GM18511 (cell line): ENCODE measurements at regions not wholly inside any gene's neighbourhood (a gene's known extent, or its start where the extent isn't known, plus 50 kb on each side); places are given as distances from the start of the nearest gene placed in this dataset.
A peak's percentile ranks its signal among the peaks of the same experiment; 100 is the strongest.
"Not testable (repeated sequence)": the region's sequence is repeated elsewhere in the genome, so short reads cannot be mapped to it uniquely, and the experiment has no call there.

Source experiments
- ATAC-seq: cut with Tn5 transposase; IDR thresholded peaks from one replicate; pipeline ENCODE4 v1.9.1; 2021; ENCODE audit warnings: mild to moderate bottlenecking, moderate library complexity; ENCODE audit not compliant: unreplicated experiment

DNA sequence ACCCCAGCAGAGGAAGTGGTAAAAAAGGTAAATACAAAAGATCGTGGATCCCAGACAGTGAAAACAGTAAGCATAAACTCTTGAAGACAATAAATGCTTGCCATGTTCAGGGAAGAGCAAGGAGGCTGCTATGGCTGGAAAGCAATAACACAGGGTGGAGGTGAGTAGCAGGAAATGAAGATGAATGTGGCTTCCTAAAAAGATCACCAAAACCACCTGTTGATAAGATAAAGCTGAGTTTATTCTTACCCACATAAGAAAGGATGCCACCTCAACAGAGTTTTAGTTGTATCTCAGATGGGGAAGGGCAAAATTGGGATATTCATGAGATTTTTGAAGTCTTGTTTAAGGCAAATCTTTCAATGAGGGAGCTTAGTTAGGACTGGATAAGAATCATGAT is 273.3 kb downstream of the MSX2 start:
- no peak for ATAC-seq

DNA sequence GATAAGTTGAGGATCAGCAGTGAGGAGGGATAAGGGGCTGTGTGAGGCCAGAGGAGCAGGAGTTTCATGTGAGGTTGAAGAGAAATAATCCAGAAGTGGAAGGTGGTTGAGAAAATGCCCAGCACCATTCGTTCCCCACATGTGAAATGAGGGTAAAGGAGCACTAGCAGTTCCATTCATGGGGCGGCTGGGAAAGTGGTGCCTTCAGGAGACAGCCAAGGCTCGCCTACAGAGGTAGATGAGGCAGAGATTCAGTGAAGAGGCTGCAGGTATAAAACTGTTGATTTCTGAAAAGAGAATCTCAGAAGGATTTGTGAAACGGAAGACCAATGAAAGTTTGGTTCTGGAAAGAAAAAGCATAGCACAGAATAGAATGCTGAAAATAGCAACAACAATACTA is 272.6 kb downstream of the MSX2 start:
- ATAC-seq: no peak

DNA sequence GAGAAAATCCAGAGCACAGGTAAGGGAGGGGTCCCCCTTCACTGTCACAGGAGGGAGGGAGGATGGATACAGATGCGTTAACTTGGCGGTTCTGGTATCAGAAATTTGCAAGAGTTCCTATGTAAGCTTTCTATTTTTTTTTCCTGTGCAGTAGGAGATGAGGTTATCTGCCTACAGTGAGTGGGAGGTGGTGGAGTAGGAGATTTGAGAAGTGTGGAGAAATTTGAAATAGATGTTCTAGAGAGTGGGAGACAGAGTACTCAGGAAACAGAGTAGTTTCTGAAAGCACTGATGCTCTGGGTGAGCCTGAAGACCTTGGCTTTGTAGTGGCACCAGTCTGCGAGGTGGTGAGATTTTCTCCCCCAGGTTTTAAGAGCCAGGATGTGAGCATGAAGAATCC is 271.4 kb downstream of the MSX2 start:
- no peak for ATAC-seq

DNA sequence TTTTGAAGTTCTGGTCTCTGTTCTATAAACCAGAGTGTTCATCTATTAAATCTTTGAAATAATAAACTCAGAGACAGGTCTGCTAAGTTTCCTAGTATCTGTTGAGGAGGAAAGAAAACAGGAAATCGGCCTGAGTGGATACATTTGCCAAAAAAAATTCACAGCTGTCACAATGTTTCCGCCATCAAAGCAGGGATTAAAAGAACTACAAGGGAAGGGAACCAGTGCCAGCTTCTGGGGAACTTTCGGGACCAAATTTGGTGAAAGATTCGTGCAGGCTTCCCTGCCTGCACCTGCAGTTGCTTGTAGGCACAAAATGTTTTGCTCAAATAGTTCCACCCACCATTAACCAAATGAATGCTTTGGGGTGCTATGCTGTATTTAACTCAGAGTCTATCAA is 267.5 kb downstream of the MSX2 start:
- ATAC-seq: no peak

DNA sequence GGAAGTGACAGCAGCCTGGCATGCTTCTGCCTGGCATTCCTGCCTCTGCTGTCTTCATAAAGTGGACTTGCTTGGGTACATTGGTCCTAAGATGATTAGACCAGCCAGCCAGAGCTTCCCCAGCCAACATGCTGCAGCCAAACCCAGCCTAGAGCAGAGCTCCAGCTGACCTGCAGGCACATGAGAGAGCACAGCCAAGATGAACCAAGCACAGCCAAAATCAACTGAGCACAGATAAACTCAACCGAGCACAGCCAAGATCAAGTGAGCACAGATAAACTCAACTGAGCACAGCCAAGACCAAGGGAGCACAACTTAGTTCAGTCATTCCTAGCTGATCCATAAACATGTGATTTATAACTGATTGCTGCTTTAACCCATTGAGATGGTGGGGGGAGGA is 266.5 kb downstream of the MSX2 start:
- ATAC-seq: no peak

DNA sequence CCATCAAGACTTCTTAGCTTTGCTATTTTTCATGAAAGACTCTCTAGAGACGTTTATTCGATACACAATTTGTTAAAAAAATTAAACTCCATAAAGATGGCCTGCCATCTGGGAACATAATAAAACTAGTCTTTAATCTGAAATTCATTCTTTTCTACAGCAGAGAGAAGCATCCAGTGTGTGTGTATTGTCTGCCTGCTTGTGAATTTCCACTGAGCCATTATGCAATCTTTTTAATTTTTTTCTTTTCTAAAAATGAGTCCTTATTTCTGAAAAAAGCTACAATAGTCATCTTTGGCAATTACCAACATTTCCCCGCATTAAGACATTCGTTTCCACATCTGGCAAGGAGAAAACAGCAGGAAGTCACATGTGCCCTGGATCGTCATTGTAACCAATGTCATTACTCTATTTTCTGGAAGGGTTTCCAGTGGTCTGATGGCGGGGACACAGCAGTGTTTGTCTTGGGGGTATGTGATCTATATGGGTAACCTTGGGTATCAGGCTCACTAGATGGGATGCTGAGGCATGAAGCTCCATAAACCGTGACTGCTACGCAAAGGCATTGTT is 263.1 kb downstream of the MSX2 start:
- no peak for ATAC-seq

DNA sequence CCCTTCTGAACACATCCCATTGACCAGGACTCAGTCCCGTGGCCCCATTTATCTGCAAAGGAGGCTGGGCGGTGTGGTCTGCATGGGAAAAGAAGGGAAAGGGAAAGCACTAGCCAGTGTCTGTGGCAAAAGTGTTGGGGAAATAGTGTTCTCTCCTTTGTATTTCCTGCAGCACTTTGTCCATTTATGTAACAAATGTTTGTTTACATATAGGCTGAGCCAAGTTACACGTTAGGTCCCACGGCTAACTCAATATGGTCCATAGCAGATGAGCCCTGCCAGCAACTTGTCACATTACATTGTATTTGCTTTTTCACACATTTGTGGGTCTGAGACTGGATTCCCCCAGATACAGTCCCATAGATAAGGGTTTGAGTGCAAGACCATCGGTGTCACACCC is 260.5 kb downstream of the MSX2 start:
- no peak for ATAC-seq

DNA sequence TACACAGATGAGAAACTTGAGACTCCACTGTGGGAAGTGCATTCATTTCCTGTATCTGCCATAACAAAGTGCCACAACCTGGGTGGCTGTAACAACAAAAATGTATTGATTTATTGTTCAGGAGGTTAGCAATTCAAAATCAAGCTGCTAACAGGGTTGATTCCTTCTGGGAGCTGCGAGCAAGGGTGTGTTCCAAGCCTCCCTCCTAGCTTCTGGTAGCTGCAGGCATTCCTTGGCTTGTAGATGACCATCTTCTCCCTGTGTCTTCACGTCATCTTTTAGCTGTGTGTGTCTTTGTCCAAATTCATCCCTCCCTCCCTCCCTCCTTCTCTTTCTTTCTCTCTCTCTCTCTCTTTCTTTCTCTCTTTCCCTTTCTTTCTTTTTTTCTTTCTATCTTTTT is 258.1 kb downstream of the MSX2 start:
- no peak for ATAC-seq

DNA sequence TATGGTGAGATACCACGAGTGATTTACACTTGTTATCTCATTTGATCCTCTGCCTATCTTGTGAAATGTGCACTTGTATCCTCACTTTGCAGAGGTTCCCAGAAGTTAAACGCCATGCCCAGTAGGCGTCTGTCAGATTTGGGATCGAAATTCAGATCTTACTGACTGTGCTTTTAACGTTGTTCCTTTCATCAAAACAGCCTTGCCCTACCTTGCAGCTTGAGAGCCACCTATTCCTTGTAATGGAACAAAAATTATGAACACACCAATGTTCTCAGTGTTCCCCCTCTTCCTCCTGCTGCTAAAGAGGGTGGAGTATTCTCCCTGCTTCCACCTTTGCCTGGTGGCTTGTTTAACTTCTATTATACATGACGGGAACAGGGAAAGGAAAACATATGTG is 257.0 kb downstream of the MSX2 start:
- no peak for ATAC-seq

DNA sequence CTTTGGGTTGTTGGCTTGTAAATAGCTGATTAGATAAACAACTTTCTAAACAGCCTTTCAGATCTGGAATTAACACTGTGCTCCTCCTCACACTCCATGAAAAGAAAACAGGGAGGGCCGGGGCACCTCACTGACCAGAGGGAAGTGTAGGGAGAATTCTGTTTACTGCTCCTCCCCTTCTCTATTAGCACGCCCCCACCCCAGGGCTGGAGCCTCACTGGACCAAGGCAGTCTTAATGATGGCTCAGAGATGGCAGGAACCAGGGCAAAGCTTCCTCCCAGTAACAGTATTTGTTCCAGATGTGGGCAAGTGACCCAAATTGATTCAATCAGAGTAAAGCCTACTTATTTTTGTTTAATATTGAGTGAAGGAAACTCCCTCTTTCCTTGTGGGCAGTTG is 256.6 kb downstream of the MSX2 start:
- ATAC-seq: no peak

DNA sequence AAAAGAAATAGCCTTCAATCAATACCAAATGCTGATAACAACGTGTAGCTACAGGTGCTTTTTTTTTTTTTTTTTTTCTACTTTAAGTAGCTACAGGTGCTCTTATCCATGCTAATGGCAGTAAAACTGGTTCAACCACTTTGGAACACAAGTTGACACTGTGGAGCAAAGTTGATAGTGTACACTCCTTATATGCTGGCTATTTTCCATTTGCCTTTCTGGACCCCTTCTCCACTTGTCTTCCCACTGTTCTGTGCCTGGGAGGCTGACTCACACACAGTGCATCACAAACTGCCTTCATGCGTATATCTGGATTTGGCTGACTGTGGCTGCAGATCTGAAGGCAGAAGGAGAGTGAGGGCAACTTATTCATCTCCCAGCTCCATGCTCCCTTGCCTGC is 247.9 kb downstream of the MSX2 start:
- ATAC-seq: no peak

DNA sequence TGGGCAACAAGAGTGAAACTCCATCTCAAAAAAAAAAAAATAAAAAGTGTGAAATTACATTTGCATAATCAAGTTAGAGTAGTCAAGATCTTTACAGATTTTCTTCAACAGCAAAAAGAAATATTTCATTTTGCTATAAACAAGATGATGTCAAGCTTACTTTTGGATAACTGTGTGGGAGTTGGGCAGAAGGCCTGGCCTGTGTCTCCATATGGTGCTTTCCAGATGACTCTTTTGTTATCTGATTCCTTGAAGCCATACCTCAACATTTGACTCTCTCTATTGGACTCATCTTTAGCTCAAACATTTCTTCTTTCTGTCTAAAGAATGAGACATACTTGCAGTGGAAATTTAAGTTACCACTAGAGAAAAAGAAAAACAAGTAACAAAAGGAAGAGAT is 246.8 kb downstream of the MSX2 start:
- no peak for ATAC-seq

DNA sequence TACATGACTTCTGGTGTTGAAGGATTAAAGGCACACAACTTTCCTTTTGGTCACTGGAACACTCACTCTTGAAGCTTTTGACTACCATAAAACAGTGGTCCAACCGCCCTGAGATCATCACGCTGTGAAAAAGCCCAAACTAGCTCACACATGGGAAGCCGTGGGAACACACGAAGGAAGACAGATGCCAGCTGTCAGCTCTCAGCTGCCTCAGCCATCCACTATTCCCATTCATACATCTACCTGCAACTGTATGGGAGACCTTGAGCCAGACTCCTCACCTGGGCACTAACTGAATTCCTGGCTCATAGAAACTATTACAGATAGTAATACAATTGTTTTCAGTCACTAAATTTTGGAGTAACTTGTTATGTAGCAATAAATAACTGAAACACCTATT is 246.1 kb downstream of the MSX2 start:
- no peak for ATAC-seq

DNA sequence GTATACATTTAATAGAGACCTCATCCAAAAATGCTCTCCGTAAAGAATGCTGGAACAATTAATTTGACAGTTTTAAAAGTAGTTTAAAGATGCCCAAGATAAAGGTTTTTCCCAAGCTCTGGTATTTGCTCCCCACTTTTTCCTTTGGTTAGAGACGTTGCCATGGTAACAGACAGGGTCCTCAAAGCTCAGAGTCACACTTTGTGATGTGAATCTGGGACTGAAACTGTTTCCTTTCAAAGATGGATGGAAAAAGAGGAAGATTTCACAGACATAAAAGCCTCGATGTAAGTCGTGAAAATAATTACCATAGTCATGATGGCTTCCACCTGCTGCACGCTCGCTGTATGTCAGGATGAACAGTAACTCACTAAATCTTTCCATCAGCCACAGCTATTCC is 229.5 kb downstream of the MSX2 start:
- ATAC-seq: no peak

DNA sequence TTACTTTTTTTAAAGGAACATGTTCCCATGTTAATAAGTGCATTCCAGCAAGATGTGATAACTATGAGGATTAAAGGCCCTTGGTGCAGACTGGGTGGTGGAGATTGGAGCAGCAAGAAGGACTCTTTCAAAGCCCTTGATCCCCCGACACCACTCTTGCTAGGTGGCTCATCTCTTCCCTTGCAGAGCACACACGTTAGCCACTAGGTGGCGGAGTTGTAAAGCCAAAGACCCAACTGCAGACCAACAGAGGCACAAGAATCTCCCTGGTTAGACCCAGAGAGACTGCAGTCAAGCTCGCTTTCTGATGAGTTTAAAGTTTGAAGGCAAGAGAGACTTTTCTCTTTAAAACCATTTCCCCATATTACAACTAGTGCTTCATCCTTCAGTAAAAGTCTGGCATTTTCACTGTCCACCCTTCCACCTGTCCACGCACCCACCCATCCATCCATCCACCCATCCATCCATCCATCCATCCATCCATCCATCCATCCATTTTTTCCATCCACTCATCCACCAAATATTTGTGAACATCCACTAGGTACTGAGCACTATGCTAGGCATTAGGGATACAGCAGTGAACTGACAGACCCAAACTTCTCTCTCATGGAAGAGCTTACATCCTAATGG is 226.9 kb downstream of the MSX2 start:
- peak; percentile 85 for ATAC-seq

DNA sequence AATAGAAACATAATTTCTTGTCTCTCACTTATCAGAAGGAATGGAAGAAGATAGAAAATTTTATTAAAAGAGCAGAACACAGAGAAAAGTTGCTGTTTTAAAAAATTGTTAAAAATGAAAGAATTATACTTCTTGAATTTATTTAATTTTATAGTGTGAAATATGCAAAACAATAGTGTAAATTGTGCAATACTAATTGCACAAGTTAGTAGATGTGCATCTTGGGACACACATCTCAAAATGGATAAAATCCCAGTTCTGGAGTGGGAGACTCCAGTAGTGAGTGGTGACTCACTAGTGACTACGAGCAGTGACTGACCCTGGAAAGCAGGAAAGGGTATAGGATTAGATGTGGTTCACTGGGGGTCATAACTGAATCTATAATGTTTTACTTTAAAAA is 223.2 kb downstream of the MSX2 start:
- no peak for ATAC-seq

DNA sequence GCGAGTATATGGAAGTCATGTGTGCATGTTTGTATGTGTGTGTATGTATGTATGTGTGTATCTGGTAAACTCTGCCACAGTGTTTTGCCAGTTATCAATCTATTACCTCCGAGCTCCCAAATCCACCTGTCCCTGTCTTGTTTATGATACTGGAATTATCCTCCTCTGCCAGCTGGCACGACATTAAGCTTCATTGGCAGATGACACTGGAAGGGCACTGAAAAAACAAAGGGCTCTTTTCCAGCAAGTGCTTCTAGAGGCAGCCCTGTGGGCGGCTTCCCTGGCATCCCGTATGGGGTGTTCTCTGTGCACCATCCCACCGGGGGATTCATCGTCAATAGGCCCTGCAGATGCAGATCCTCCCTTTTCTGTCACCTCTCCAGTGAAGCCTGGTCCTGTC is 221.5 kb downstream of the MSX2 start:
- ATAC-seq: no peak

DNA sequence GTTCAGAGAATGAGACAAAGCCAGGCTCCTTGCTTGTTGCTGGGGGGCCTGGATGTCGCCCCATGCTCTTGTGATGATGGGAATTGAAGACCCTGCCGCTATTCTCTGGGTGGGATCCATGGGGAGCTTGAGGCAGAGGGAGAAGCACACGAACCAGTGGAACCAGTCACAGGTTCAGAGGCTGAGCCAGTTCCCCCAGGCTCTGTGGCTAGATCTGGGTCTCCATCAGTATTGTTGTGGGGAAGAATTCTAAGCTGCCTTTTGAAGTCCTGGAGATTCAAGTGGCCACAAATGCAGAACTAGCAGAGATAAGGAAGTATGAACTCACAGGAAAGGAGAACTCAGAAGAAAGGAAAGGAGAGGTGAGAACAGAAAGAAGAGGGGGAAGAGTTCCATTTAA is 219.4 kb downstream of the MSX2 start:
- no peak for ATAC-seq

DNA sequence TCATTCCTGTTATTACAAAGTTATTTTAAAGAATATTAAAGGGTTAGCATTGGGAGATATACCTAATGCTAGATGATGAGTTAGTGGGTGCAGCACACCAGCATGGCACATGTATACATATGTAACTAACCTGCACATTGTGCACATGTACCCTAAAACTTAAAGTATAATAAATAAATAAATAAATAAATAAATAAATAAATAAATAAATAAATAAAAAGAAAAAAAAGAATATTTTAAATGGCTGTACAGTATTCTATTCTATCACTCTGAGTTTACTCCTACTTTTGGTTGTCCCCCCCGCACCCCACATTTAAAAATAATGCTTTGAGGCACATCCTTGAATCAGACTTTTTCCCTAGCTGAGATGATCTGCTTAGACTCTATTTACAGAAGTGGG is 218.6 kb downstream of the MSX2 start:
- ATAC-seq: not testable (repeated sequence)

DNA sequence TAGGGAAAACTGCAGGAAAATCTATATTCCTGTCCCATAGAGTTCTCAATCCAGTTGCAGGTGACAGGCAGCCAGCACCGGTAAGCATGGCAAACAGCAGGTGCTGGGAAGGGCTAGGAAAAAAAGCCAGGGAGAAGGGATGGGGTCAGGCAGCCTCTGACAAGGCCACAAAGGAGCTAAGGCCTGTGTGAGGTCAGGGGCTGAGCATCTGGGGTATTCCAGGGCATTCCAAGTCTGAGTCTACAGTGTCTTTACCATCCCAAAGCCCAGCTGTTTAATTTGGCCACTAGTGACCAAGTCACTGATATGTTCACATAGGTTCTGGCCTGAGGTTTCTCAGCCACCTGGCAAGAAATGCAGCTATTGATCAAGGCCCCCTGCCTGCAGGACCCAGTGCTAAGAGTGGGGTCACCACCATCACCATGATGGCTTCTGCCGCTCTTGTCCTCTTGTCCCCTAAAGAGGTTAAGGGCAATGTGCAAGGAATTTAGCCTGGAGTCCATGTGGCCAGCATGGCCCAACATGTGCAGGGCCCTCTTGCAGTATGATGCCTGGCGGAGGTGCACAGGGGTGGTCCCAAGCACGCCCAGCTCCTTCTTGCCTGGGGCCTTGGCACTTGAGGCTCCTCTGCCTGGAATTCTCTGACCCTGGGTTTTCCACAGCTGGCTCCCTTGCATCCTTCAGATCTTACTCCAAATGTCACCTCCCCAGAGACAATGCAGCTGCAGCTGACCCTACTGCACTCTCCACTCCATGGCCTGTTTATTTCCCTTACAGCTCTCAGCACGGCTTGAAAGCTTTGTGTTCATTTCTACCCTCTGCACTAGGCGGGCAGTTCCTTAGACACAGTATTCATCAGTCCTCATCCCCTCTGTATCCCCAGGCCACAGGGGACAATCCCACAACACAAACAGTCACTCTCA is 213.1 kb downstream of the MSX2 start:
- ATAC-seq: no peak

DNA sequence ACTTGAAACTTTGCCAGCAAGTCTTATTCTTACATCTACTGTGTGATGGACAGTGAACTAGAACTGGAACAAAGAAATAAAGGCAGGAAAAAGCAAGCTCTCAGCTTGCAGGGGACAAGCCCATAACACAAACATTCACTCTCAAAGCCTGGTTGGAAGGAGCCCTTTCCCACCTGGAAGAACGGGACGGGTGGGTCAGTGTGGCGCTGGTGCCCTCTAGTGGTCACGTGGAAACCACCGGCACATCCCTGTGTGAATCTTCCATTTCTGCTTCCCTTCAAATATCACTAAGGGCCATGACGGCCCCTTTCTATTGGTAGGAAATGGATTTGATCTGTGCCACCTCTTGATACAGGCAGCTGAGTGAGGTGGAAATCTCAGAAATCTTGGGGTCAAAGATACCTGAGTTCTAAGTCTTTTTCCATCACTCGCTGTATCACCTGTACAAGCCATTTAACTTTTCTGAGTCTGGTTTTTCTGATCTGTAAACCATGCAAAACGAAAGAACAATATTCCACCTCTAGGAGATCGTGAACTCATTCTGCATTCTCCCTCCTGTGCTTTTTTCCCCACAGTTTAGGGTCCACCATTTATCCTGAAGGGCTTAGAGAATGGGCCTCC is 211.6 kb downstream of the MSX2 start:
- ATAC-seq: no peak

DNA sequence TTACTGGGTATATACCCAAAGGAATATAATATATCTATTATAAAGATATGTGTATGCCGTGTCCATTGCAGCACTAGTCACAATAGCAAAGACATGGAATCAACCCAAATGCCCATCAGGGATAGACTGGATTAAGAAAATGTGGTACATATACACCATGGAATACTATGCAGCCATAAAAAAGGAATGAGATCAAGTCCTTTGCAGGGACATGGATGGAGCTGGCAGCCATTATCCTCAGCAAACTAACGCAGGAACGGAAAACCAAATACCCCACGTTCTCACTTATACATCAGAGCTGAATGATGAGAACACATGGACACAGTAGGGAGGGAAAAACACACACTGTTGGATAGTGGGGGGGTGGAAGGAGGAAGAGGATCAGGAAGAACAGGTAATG is 206.7 kb downstream of the MSX2 start:
- not testable (repeated sequence) for ATAC-seq
